GM23338 (cell line): ENCODE measurements at regions not wholly inside any gene's neighbourhood (a gene's known extent, or its start where the extent isn't known, plus 50 kb on each side); places are given as distances from the start of the nearest gene placed in this dataset.
A peak's percentile ranks its signal among the peaks of the same experiment; 100 is the strongest.
"Not testable (repeated sequence)": the region's sequence is repeated elsewhere in the genome, so short reads cannot be mapped to it uniquely, and the experiment has no call there.

Experiments used
- ATAC-seq: fragments of 200-7000 bp; cut with Tn5 transposase; 3 replicates; pipeline ENCODE4 v1.9.1; 2020
- DNase-seq: peaks from one replicate; pipeline ENCODE4 v3.0.0-alpha.2; 2015; ENCODE audit warnings: low spot score
- H2AFZ ChIP-seq: fragments of 200-600 bp; sonication (generic); 2 replicates; pipeline ENCODE4 v1.8.0; 2016; ENCODE audit warnings: antibody characterized with exemption, mild to moderate bottlenecking, moderate library complexity
- H3F3A ChIP-seq: fragments of 200-600 bp; sonication (generic); replicated peaks from 2 replicates; pipeline ENCODE4 v1.8.0; 2017; ENCODE audit warnings: antibody characterized with exemption, mixed run types, low read depth
- H3K27ac ChIP-seq: fragments of 200-600 bp; sonication (generic); 2 replicates; pipeline ENCODE4 v1.6.1; 2016; ENCODE audit warnings: low read depth
- H3K27me3 ChIP-seq: fragments of 200-600 bp; sonication (generic); 2 replicates; pipeline ENCODE4 v1.8.0; 2016; ENCODE audit warnings: mild to moderate bottlenecking, mixed run types, moderate library complexity; ENCODE audit not compliant: insufficient read depth
- H3K36me3 ChIP-seq: fragments of 200-600 bp; sonication (generic); 2 replicates; pipeline ENCODE4 v1.8.0; 2016; ENCODE audit warnings: mild to moderate bottlenecking; ENCODE audit not compliant: insufficient read depth
- H3K4me1 ChIP-seq: fragments of 200-600 bp; sonication (generic); 2 replicates; pipeline ENCODE4 v1.8.0; 2016; ENCODE audit warnings: mild to moderate bottlenecking, moderate library complexity; ENCODE audit not compliant: insufficient read depth
- H3K4me2 ChIP-seq: fragments of 200-600 bp; sonication (generic); 2 replicates; pipeline ENCODE4 v1.7.1; 2017; ENCODE audit warnings: mixed run types
- H3K4me3 ChIP-seq: fragments of 200-600 bp; sonication (generic); 2 replicates; pipeline ENCODE4 v1.6.1; 2016; ENCODE audit warnings: mixed run types
- H3K79me2 ChIP-seq: fragments of 200-600 bp; sonication (generic); replicated peaks from 2 replicates; pipeline ENCODE4 v1.8.0; 2017; ENCODE audit warnings: mild to moderate bottlenecking; ENCODE audit not compliant: insufficient read depth
- H3K9me2 ChIP-seq: fragments of 200-600 bp; sonication (generic); 2 replicates; pipeline ENCODE4 v1.8.0; 2017; ENCODE audit not compliant: insufficient read depth
- H4K20me1 ChIP-seq: fragments of 200-600 bp; sonication (generic); replicated peaks from 2 replicates; pipeline ENCODE4 v1.8.0; 2017; ENCODE audit warnings: mild to moderate bottlenecking; ENCODE audit not compliant: insufficient read depth
- H3K27ac Mint-ChIP-seq: 2 replicates; pipeline ENCODE4 v1.8.0; 2020; ENCODE audit warnings: inconsistent platforms, mild to moderate bottlenecking, moderate library complexity, mixed read lengths
- H3K27me3 Mint-ChIP-seq: 3 replicates; pipeline ENCODE4 v1.8.0; 2022; ENCODE audit warnings: low read depth, mild to moderate bottlenecking, moderate library complexity, mixed read lengths, inconsistent platforms; ENCODE audit not compliant: insufficient read depth, poor library complexity
- H3K36me3 Mint-ChIP-seq: 3 replicates; pipeline ENCODE4 v1.8.0; 2021; ENCODE audit warnings: low read depth, mild to moderate bottlenecking, inconsistent platforms, moderate library complexity, mixed read lengths
- H3K4me1 Mint-ChIP-seq: 3 replicates; pipeline ENCODE4 v1.8.0; 2020; ENCODE audit warnings: mild to moderate bottlenecking, inconsistent platforms, mixed read lengths
- H3K4me3 Mint-ChIP-seq: 3 replicates; pipeline ENCODE4 v1.8.0; 2021; ENCODE audit warnings: moderate library complexity, mild to moderate bottlenecking, inconsistent platforms, mixed read lengths
- H3K9me3 Mint-ChIP-seq: 3 replicates; pipeline ENCODE4 v1.8.0; 2020; ENCODE audit warnings: moderate library complexity, mild to moderate bottlenecking, inconsistent platforms, mixed read lengths
- CTCF ChIP-seq, 2 experiments: fragments of 200-600 bp in 1 of 2; sonication (generic) in 1 of 2; conservative IDR thresholded peaks; 2 replicates each; pipeline versions ENCODE4 v1.5.1 to v1.6.1; 2016 to 2017; ENCODE audit warnings: antibody characterized with exemption in 2 of 2, low read depth in 2 of 2, mild to moderate bottlenecking in 2 of 2, moderate library complexity in 1 of 2
- STAT1 ChIP-seq: IDR thresholded peaks from one replicate; pipeline ENCODE4 v1.6.1; 2016; ENCODE audit warnings: antibody characterized with exemption; ENCODE audit not compliant: unreplicated experiment
- ZNF114 ChIP-seq: fragments of 250-450 bp; sonication (Bioruptor Pico); IDR thresholded peaks from 2 replicates; pipeline ENCODE4 v1.5.0; 2020; ENCODE audit warnings: mild to moderate bottlenecking, moderate library complexity
- ZNF331 ChIP-seq: fragments of 250-450 bp; sonication (Bioruptor Pico); IDR thresholded peaks from 2 replicates; pipeline ENCODE4 v1.5.0; 2020; ENCODE audit warnings: low read depth, mild to moderate bottlenecking, moderate library complexity
- TF ChIP-seq, protein P1 (sequence below): fragments of 250-450 bp; sonication (Bioruptor Pico); IDR thresholded peaks from 2 replicates; pipeline ENCODE4 v1.5.0; 2020; ENCODE audit warnings: mild to moderate bottlenecking, moderate library complexity

- Histone ChIP-seq H3F3A (no peaks in the 10 kb centered on the region), H3K27me3 (no peaks in the 10 kb centered on the region), H3K4me1 (peaks cover 11% of the 10 kb centered on the region), H4K20me1 (no peaks in the 10 kb centered on the region), H3K4me3 (no peak overlapping the region), H3K79me2 (no peaks in the 10 kb centered on the region), H3K36me3 (no peaks in the 10 kb centered on the region), H3K27ac (no peak overlapping the region), H3K4me2 (peak overlapping the region; percentile 64), H3K9me2 (no peaks in the 10 kb centered on the region), H2AFZ (peak overlapping the region; percentile 88)
- peaks cover 3% of the 10 kb centered on the region; the same call in 1 of the 3 replicates for H3K36me3 Mint-ChIP-seq
- peak overlapping the region; percentile 16; the same call in 1 of the 3 replicates for H3K4me3 Mint-ChIP-seq
- no peak overlapping the region; the same call in 1 of the 2 replicates for H3K27ac Mint-ChIP-seq
- peaks cover 12% of the 10 kb centered on the region for H3K27me3 Mint-ChIP-seq
- DNase-seq, result peak; percentile 47
- peaks cover 22% of the 10 kb centered on the region for H3K4me1 Mint-ChIP-seq
- ATAC-seq, result peak; percentile 89
- no peak for TF ChIP-seq ZNF331
- TF ChIP-seq CTCF (conservative IDR thresholded peaks at IDR 0.05; ENCODE audit: low read depth in 2 of 2), result no peak
- TF ChIP-seq, protein P1, sequence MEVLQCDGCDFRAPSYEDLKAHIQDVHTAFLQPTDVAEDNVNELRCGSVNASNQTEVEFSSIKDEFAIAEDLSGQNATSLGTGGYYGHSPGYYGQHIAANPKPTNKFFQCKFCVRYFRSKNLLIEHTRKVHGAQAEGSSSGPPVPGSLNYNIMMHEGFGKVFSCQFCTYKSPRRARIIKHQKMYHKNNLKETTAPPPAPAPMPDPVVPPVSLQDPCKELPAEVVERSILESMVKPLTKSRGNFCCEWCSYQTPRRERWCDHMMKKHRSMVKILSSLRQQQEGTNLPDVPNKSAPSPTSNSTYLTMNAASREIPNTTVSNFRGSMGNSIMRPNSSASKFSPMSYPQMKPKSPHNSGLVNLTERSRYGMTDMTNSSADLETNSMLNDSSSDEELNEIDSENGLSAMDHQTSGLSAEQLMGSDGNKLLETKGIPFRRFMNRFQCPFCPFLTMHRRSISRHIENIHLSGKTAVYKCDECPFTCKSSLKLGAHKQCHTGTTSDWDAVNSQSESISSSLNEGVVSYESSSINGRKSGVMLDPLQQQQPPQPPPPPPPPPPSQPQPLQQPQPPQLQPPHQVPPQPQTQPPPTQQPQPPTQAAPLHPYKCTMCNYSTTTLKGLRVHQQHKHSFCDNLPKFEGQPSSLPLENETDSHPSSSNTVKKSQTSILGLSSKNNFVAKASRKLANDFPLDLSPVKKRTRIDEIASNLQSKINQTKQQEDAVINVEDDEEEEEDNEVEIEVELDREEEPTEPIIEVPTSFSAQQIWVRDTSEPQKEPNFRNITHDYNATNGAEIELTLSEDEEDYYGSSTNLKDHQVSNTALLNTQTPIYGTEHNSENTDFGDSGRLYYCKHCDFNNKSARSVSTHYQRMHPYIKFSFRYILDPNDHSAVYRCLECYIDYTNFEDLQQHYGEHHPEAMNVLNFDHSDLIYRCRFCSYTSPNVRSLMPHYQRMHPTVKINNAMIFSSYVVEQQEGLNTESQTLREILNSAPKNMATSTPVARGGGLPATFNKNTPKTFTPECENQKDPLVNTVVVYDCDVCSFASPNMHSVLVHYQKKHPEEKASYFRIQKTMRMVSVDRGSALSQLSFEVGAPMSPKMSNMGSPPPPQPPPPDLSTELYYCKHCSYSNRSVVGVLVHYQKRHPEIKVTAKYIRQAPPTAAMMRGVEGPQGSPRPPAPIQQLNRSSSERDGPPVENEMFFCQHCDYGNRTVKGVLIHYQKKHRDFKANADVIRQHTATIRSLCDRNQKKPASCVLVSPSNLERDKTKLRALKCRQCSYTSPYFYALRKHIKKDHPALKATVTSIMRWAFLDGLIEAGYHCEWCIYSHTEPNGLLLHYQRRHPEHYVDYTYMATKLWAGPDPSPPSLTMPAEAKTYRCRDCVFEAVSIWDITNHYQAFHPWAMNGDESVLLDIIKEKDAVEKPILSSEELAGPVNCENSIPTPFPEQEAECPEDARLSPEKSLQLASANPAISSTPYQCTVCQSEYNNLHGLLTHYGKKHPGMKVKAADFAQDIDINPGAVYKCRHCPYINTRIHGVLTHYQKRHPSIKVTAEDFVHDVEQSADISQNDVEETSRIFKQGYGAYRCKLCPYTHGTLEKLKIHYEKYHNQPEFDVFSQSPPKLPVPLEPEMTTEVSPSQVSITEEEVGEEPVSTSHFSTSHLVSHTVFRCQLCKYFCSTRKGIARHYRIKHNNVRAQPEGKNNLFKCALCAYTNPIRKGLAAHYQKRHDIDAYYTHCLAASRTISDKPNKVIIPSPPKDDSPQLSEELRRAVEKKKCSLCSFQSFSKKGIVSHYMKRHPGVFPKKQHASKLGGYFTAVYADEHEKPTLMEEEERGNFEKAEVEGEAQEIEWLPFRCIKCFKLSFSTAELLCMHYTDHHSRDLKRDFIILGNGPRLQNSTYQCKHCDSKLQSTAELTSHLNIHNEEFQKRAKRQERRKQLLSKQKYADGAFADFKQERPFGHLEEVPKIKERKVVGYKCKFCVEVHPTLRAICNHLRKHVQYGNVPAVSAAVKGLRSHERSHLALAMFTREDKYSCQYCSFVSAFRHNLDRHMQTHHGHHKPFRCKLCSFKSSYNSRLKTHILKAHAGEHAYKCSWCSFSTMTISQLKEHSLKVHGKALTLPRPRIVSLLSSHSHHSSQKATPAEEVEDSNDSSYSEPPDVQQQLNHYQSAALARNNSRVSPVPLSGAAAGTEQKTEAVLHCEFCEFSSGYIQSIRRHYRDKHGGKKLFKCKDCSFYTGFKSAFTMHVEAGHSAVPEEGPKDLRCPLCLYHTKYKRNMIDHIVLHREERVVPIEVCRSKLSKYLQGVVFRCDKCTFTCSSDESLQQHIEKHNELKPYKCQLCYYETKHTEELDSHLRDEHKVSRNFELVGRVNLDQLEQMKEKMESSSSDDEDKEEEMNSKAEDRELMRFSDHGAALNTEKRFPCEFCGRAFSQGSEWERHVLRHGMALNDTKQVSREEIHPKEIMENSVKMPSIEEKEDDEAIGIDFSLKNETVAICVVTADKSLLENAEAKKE, result peak; percentile 49; the same call in 1 of the 2 replicates
- TF ChIP-seq STAT1, result no peak
- TF ChIP-seq ZNF114 (CRISPR knock-in tag), result no peak
- H3K9me3 Mint-ChIP-seq, result peaks cover 14% of the 10 kb centered on the region
These were observed 170.0 kb upstream of the KL start for GRCh38 chr13:32845952-32846950.

- H3K9me2 ChIP-seq, H3K27ac Mint-ChIP-seq, H3K79me2 ChIP-seq, H3K4me3 Mint-ChIP-seq, H3K4me3 ChIP-seq, ATAC-seq, H3K36me3 Mint-ChIP-seq, H3K36me3 ChIP-seq, H4K20me1 ChIP-seq, DNase-seq, H3K27ac ChIP-seq, H3K27me3 ChIP-seq, H3F3A ChIP-seq, H3K27me3 Mint-ChIP-seq, H3K4me2 ChIP-seq: not testable (repeated sequence)
- H3K4me1 ChIP-seq, result peaks cover 11% of the 10 kb centered on the region
- H2AFZ ChIP-seq, result peak overlapping the region; percentile 59; the same call in 1 of the 2 replicates
- H3K4me1 Mint-ChIP-seq, result peaks cover 29% of the 10 kb centered on the region
- H3K9me3 Mint-ChIP-seq, result peaks cover 11% of the 10 kb centered on the region
These were observed 168.2 kb upstream of the KL start for GRCh38 chr13:32847976-32848375.
